ENCODE measurements at regions not wholly inside any gene's neighbourhood (a gene's known extent, or its start where the extent isn't known, plus 50 kb on each side); places are given as distances from the start of the nearest gene placed in this dataset.

- Mint-ChIP-seq H3K4me3 (no peak overlapping the region), H3K27me3 (ENCODE audit: low read depth) (peaks cover 17% of the 10 kb centered on the region), H3K27ac (no peak overlapping the region), H3K36me3 (ENCODE audit: insufficient read depth in 2 of 2) (no peaks in the 10 kb centered on the region), H3K4me1 (ENCODE audit: low read depth) (no peaks in the 10 kb centered on the region), H3K9me3 (no peaks in the 10 kb centered on the region)
- no peak for ATAC-seq (replicated peaks in 1 of 2)
- no peak for DNase-seq
Measured at GRCh38 chr22:49177666-49178065, 650.0 kb downstream of the BRD1 start.

GRCh38 chr22:49176956-49177355 is 650.7 kb downstream of the BRD1 start:
- Mint-ChIP-seq H3K9me3 (peaks cover 0 to 2% of the 10 kb centered on the region in 2 donors), H3K27ac (no peak overlapping the region), H3K36me3 (ENCODE audit: insufficient read depth in 2 of 2) (no peaks in the 10 kb centered on the region), H3K27me3 (ENCODE audit: low read depth) (peaks cover 17% of the 10 kb centered on the region), H3K4me1 (ENCODE audit: low read depth) (no peaks in the 10 kb centered on the region), H3K4me3 (no peak overlapping the region)
- DNase-seq, result no peak
- no peak for ATAC-seq (replicated peaks in 1 of 2)

GRCh38 chr22:49170053-49170452 is 657.6 kb downstream of the BRD1 start:
- no peaks in the 10 kb centered on the region for H3K4me1 Mint-ChIP-seq (ENCODE audit: low read depth)
- no peak for ATAC-seq (replicated peaks in 1 of 2)
- H3K27ac Mint-ChIP-seq, result no peak overlapping the region
- no peak overlapping the region for H3K4me3 Mint-ChIP-seq
- H3K27me3 Mint-ChIP-seq (ENCODE audit: low read depth), result peaks cover 11% of the 10 kb centered on the region
- DNase-seq, result no peak
- peaks cover 1 to 7% of the 10 kb centered on the region in 2 donors for H3K9me3 Mint-ChIP-seq
- no peaks in the 10 kb centered on the region for H3K36me3 Mint-ChIP-seq (ENCODE audit: insufficient read depth in 2 of 2)

GRCh38 chr22:49169074-49169744 is 658.5 kb downstream of the BRD1 start:
- DNase-seq (no peak), ATAC-seq (replicated peaks in 1 of 2) (no peak)
- Mint-ChIP-seq H3K27me3 (ENCODE audit: low read depth) (peaks cover 4% of the 10 kb centered on the region), H3K36me3 (ENCODE audit: insufficient read depth in 2 of 2) (no peaks in the 10 kb centered on the region), H3K9me3 (peaks cover 1 to 7% of the 10 kb centered on the region in 2 donors), H3K4me3 (no peak overlapping the region), H3K4me1 (ENCODE audit: low read depth) (no peaks in the 10 kb centered on the region), H3K27ac (no peak overlapping the region)

- Mint-ChIP-seq H3K4me3 (no peak overlapping the region), H3K36me3 (ENCODE audit: insufficient read depth in 2 of 2) (no peaks in the 10 kb centered on the region), H3K27me3 (ENCODE audit: low read depth) (no peaks in the 10 kb centered on the region), H3K9me3 (peaks cover 1 to 7% of the 10 kb centered on the region in 2 donors), H3K4me1 (ENCODE audit: low read depth) (no peaks in the 10 kb centered on the region), H3K27ac (no peak overlapping the region)
- ATAC-seq (replicated peaks in 1 of 2) (no peak), DNase-seq (no peak)
Measured at GRCh38 chr22:49168219-49168813, 659.4 kb downstream of the BRD1 start.

GRCh38 chr22:49166746-49167145 is 660.9 kb downstream of the BRD1 start:
- DNase-seq, result no peak
- Mint-ChIP-seq H3K4me1 (ENCODE audit: low read depth) (no peaks in the 10 kb centered on the region), H3K27ac (no peak overlapping the region), H3K27me3 (ENCODE audit: low read depth) (no peaks in the 10 kb centered on the region), H3K9me3 (peaks cover 1 to 3% of the 10 kb centered on the region in 2 donors), H3K4me3 (no peak overlapping the region), H3K36me3 (ENCODE audit: insufficient read depth in 2 of 2) (no peaks in the 10 kb centered on the region)
- no peak for ATAC-seq (replicated peaks in 1 of 2)

GRCh38 chr22:49166211-49166610 is 661.5 kb downstream of the BRD1 start:
- no peaks in the 10 kb centered on the region for H3K27me3 Mint-ChIP-seq (ENCODE audit: low read depth)
- ATAC-seq (replicated peaks in 1 of 2) (no peak), DNase-seq (no peak)

GRCh38 chr22:49164773-49165320 is 662.8 kb downstream of the BRD1 start:
- DNase-seq, result no peak
- H3K4me3 Mint-ChIP-seq, result no peak overlapping the region
- no peaks in the 10 kb centered on the region for H3K4me1 Mint-ChIP-seq (ENCODE audit: low read depth)
- ATAC-seq (replicated peaks in 1 of 2), result no peak
- no peak overlapping the region for H3K27ac Mint-ChIP-seq
- H3K9me3 Mint-ChIP-seq, result no peaks in the 10 kb centered on the region
- H3K27me3 Mint-ChIP-seq (ENCODE audit: low read depth), result no peaks in the 10 kb centered on the region
- H3K36me3 Mint-ChIP-seq (ENCODE audit: insufficient read depth in 2 of 2), result no peaks in the 10 kb centered on the region

More at GRCh38 chr22:49166211-49166610, 661.5 kb downstream of the BRD1 start:
- H3K4me3 Mint-ChIP-seq, result no peak overlapping the region
- H3K36me3 Mint-ChIP-seq (ENCODE audit: insufficient read depth in 2 of 2), result no peaks in the 10 kb centered on the region
- H3K27ac Mint-ChIP-seq, result no peak overlapping the region
- peaks cover 0 to 1% of the 10 kb centered on the region in 2 donors for H3K9me3 Mint-ChIP-seq
- no peaks in the 10 kb centered on the region for H3K4me1 Mint-ChIP-seq (ENCODE audit: low read depth)

- Mint-ChIP-seq H3K4me3 (no peak overlapping the region), H3K36me3 (ENCODE audit: insufficient read depth in 2 of 2) (no peaks in the 10 kb centered on the region), H3K4me1 (ENCODE audit: low read depth) (no peaks in the 10 kb centered on the region), H3K9me3 (no peaks in the 10 kb centered on the region), H3K27me3 (ENCODE audit: low read depth) (no peaks in the 10 kb centered on the region), H3K27ac (no peak overlapping the region)
- ATAC-seq (replicated peaks in 1 of 2), result no peak
- no peak for DNase-seq
Measured at GRCh38 chr22:49163960-49164690, 663.5 kb downstream of the BRD1 start.

- ATAC-seq (replicated peaks in 1 of 2) (no peak), DNase-seq (no peak)
- H3K36me3 Mint-ChIP-seq (ENCODE audit: insufficient read depth in 2 of 2), result no peaks in the 10 kb centered on the region
- H3K9me3 Mint-ChIP-seq, result no peaks in the 10 kb centered on the region
- H3K4me1 Mint-ChIP-seq (ENCODE audit: low read depth), result no peaks in the 10 kb centered on the region
- H3K4me3 Mint-ChIP-seq, result no peak overlapping the region
- no peak overlapping the region for H3K27ac Mint-ChIP-seq
- no peaks in the 10 kb centered on the region for H3K27me3 Mint-ChIP-seq (ENCODE audit: low read depth)
Measured at GRCh38 chr22:49163258-49163959, 664.3 kb downstream of the BRD1 start.

- Mint-ChIP-seq H3K27ac (no peak overlapping the region), H3K9me3 (no peaks in the 10 kb centered on the region), H3K36me3 (ENCODE audit: insufficient read depth in 2 of 2) (no peaks in the 10 kb centered on the region), H3K27me3 (ENCODE audit: low read depth) (no peaks in the 10 kb centered on the region), H3K4me1 (ENCODE audit: low read depth) (no peaks in the 10 kb centered on the region), H3K4me3 (no peak overlapping the region)
- ATAC-seq (replicated peaks in 1 of 2), result no peak
- DNase-seq, result no peak
Measured at GRCh38 chr22:49162841-49163240, 664.8 kb downstream of the BRD1 start.

GRCh38 chr22:49161002-49161850 is 666.4 kb downstream of the BRD1 start:
- H3K9me3 Mint-ChIP-seq, result no peaks in the 10 kb centered on the region
- H3K36me3 Mint-ChIP-seq (ENCODE audit: insufficient read depth in 2 of 2), result no peaks in the 10 kb centered on the region
- H3K4me3 Mint-ChIP-seq, result no peak overlapping the region
- no peak overlapping the region for H3K27ac Mint-ChIP-seq
- ATAC-seq (replicated peaks in 1 of 2), result no peak
- no peaks in the 10 kb centered on the region for H3K4me1 Mint-ChIP-seq (ENCODE audit: low read depth)
- no peak for DNase-seq
- no peaks in the 10 kb centered on the region for H3K27me3 Mint-ChIP-seq (ENCODE audit: low read depth)
